ENCODE measurements at regions not wholly inside any gene's neighbourhood (a gene's known extent, or its start where the extent isn't known, plus 50 kb on each side); places are given as distances from the start of the nearest gene placed in this dataset.

DNA sequence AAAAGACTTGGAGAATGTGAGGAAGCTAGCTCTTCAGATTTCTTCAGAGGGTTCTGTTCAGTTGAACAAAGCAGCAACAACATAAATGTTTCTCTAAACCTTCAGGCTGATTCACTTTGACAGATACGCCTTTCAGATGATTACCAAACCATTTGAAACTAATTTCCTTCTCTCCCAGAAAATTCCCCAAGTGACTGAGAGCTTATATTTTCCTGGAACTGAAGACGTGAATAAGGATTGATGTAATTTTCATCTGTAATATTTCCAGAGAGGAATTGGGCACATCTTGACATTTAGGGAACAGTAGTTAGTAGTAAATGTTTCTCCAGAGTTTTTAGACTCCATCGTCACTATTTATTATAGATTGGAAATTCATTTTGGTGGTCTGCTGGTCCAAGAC lies 108.6 kb upstream of the AADACL2 start:
- TF ChIP-seq, protein P1, sequence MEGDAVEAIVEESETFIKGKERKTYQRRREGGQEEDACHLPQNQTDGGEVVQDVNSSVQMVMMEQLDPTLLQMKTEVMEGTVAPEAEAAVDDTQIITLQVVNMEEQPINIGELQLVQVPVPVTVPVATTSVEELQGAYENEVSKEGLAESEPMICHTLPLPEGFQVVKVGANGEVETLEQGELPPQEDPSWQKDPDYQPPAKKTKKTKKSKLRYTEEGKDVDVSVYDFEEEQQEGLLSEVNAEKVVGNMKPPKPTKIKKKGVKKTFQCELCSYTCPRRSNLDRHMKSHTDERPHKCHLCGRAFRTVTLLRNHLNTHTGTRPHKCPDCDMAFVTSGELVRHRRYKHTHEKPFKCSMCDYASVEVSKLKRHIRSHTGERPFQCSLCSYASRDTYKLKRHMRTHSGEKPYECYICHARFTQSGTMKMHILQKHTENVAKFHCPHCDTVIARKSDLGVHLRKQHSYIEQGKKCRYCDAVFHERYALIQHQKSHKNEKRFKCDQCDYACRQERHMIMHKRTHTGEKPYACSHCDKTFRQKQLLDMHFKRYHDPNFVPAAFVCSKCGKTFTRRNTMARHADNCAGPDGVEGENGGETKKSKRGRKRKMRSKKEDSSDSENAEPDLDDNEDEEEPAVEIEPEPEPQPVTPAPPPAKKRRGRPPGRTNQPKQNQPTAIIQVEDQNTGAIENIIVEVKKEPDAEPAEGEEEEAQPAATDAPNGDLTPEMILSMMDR (IDR thresholded peaks at IDR 0.05) = no peak
- TF ChIP-seq POLR2A (IDR thresholded peaks at IDR 0.05) = no peak

Measured in prostate gland (tissue), 2 donors.